IPS-18c (cell line): ENCODE measurements at regions not wholly inside any gene's neighbourhood (a gene's known extent, or its start where the extent isn't known, plus 50 kb on each side); places are given as distances from the start of the nearest gene placed in this dataset.
"Not testable (repeated sequence)": the region's sequence is repeated elsewhere in the genome, so short reads cannot be mapped to it uniquely, and the experiment has no call there.

Source experiments
- H3K4me3 ChIP-seq: 2 replicates; pipeline ENCODE4 v1.7.0; 2013; ENCODE audit warnings: low read depth, mild to moderate bottlenecking, low read length, moderate library complexity; ENCODE audit not compliant: insufficient read depth
- H3K9me3 ChIP-seq: one replicate; pipeline ENCODE4 v1.6.1; 2013; ENCODE audit warnings: mild to moderate bottlenecking, low read length, moderate library complexity; ENCODE audit not compliant: control insufficient read depth, insufficient read depth

DNA sequence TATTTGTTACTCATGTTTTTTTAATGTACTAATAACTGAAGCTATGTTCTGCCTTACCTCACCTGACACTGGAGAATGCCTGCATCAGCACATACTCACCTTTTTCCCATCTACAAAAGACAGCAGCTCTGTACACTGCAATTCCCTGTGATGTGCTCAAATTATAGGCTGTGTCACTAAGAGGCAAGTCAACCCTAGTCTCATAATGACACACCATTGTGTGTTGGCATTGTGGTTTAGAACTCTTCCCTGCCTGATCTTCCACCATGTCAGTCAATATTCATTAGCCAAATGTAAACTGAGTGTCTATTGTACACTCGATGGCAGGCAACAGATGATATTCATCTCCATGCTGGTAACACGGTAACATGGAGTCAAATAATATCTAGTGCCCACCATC is 332.1 kb upstream of the TCF4 start:
- Histone ChIP-seq H3K4me3 (no peak overlapping the region), H3K9me3 (no peaks in the 10 kb centered on the region)

- H3K4me3 ChIP-seq, result no peak overlapping the region
Measured at GRCh38 chr18:55918444-55918843, 330.5 kb upstream of the TCF4 start.

DNA sequence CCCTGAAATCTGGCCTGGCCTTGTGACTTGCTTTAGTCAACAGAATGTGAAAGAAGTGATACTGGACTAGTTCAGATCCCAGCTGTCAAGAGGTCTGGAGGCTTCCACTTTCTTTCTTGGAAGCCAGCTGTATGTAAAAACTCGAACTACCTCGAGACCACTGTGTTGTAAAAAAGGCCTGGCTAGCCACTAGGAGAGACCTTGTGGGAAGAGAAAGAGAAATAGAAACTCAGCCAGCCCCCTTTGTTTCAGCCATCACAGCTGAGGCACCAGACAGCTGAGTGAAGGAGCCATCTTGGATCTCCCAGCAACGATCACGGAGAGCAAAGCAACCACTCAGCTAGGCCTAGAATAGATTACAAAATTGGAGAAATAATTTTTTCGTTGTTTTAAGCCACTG is 324.9 kb upstream of the TCF4 start:
- H3K4me3 ChIP-seq, result no peak overlapping the region
- H3K9me3 ChIP-seq, result no peaks in the 10 kb centered on the region

More at GRCh38 chr18:55918444-55918843, 330.5 kb upstream of the TCF4 start:
- no peaks in the 10 kb centered on the region for H3K9me3 ChIP-seq

DNA sequence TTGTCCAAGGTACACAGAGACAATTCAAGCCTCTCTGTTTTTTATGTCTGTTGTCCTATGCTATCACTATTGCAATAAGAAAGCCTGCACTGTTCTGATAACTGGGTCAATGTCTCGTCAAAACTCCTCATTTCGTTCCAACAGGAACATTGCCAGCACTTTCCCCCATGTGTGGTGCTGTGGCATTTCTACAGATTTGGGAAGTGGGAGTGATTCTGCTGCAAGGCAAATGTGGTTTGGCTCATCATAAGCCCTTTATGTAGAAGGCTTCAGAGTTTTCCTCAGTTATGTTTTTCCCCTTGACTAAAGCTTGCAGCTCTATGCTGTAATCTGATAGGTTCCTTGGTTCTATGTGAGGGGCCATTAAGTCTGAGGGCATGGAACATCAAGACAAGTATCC is 324.1 kb upstream of the TCF4 start:
- Histone ChIP-seq H3K4me3 (no peak overlapping the region), H3K9me3 (no peaks in the 10 kb centered on the region)

GRCh38 chr18:55910296-55910695 is 322.3 kb upstream of the TCF4 start:
- no peaks in the 10 kb centered on the region for H3K9me3 ChIP-seq

GRCh38 chr18:55908901-55909366 is 320.9 kb upstream of the TCF4 start:
- Histone ChIP-seq H3K4me3 (no peak overlapping the region), H3K9me3 (no peaks in the 10 kb centered on the region)

More at GRCh38 chr18:55910296-55910695, 322.3 kb upstream of the TCF4 start:
- H3K4me3 ChIP-seq, result no peak overlapping the region

GRCh38 chr18:55907453-55908175 is 319.6 kb upstream of the TCF4 start:
- no peaks in the 10 kb centered on the region for H3K9me3 ChIP-seq
- no peak overlapping the region for H3K4me3 ChIP-seq

DNA sequence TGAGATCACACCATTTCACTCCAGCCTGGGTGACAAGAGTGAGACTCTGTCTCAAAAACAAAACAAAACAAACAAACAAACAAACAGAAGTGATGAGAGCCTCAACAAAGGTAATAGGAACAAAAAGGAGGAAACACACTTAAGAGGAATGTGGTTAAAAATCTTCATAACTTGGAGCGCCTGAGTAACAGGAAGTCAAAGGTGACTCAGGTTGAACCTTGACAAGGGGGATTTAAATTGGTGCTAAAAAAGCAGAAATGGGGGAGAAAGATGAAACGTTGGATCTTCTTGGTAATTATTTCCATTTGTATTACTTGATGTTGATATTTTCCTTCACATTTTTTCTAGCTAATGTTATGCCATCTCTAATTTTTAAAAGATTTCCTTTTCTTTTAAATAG is 318.5 kb upstream of the TCF4 start:
- H3K4me3 ChIP-seq, result no peak overlapping the region
- H3K9me3 ChIP-seq, result no peaks in the 10 kb centered on the region

GRCh38 chr18:55903911-55904310 is 315.9 kb upstream of the TCF4 start:
- H3K9me3 ChIP-seq, result no peaks in the 10 kb centered on the region
- H3K4me3 ChIP-seq, result no peak overlapping the region

DNA sequence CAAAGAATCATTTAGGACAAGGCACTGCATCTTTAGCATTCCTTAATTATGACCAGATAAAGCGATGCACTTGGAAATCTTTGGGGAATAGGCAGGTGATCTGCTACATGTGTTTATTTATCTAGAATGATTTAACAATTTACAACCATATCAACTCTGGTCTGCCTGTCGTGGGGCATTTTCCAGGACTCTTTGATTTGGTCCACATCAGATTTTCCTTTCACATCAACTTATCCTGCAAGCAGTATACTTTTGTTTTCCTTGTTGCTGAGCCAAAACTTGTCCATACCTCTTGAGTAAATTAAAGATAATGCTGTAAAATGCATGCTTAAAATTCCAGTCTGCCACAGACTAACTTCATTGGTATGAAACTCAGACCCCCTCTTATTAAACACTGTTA is 312.4 kb upstream of the TCF4 start:
- no peaks in the 10 kb centered on the region for H3K9me3 ChIP-seq
- no peak overlapping the region for H3K4me3 ChIP-seq

DNA sequence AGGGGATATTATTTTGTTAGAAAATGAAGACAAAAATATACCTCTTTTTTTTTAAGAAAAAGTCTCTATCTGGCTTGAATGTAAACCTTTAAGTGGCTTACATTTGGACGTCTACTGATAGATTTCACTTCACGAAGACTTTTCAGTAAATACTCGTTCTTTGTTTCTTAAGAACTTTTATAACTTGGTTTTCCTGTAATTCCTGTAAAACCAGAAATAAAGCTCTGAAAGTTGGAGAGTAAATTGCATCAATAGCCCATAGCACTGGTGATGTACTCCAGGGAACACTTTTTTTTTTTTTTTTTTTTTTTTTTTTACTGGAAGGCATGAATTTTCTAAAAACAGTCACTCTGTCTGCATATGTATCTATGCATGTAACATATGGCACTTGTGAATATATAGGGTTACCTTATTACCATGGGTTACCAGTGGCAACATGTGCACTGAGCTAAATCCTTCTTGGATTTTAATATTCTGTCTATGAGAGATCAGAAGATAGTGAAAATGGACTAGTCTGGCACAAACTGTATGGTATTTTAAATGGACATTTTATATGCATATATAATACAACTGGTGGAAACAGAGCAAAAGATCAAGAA is 309.2 kb upstream of the TCF4 start:
- no peaks in the 10 kb centered on the region for H3K9me3 ChIP-seq
- H3K4me3 ChIP-seq, result no peak overlapping the region

DNA sequence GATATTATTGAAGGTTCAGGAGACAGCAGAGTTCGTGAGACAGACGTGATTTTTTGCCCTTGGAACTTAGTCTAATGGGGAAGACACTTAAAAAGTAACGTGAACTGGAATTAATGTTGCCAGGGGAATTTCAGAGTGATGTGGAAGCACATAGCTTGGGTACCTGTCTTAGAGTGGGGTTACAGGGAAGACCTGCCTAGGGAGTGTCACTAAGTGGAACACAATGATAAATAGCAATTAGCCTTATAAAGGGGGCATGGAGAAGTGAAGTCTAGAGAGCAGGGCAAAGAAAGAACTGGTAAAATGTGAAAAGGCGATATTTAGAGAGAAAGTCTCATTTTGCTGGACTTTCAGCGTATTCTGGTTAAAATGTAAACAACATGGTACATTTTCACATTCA is 306.0 kb upstream of the TCF4 start:
- H3K4me3 ChIP-seq, result peak overlapping the region; percentile 26; the same call in 1 of the 2 replicates
- H3K9me3 ChIP-seq, result no peaks in the 10 kb centered on the region

DNA sequence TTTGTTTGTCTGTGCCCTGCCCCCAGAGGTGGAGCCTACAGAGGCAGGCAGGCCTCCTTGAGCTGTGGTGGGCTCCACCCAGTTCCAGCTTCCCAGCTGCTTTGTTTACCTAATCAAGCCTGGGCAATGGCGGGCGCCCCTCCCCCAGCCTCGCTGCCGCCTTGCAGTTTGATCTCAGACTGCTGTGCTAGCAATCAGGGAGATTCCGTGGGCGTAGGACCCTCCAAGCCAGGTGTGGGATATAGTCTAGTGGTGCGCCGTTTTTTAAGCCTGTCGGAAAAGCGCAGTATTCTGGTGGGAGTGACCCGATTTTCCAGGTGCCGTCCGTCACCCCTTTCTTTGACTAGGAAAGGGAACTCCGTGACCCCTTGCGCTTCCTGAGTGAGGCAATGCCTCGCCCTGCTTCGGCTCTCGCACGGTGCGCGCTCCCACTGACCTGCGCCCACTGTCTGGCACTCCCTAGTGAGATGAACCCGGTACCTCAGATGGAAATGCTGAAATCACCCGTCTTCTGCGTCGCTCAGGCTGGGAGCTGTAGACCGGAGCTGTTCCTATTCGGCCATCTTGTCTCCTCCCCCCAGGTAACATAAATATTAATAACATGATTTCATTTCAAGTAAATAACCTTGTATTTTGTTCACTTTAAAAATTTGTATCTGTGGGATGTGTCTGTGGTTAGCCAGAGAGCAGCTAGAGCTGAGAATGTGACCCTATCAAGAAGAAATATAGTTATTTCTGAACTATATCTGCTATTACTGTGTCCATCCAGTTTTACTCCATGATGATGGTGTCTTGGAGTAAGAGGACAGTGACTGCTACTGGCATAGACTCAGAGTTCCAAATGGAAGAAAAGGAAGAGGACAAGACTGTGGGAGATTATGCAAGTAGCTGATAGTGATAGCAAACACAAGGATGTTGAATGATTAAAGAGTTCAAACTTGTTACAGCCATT is 305.1 kb upstream of the TCF4 start:
- H3K9me3 ChIP-seq, H3K4me3 ChIP-seq: not testable (repeated sequence)

DNA sequence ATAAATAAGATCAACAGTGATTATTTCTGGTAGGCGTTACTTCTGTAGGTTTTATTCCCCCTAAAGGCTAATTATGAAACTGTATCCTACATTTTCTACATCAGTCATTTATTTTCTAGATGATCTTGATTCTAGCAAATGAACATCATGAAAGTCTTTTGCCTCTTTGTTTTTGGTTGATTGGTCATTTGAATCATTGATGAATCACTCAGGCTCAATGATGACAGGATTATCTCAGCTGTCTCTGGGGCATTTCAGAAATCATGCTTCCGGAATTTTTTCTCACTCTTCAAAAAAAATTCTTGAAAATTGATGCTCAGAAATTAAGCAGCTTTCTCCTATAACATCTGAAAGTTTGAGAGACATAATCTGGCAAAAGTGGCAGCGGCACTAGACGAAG is 298.9 kb upstream of the TCF4 start:
- no peak overlapping the region for H3K4me3 ChIP-seq
- H3K9me3 ChIP-seq, result no peaks in the 10 kb centered on the region

- H3K4me3 ChIP-seq, result no peak overlapping the region
- H3K9me3 ChIP-seq, result no peaks in the 10 kb centered on the region
Measured at GRCh38 chr18:55884498-55884897, 296.5 kb upstream of the TCF4 start.

GRCh38 chr18:55880617-55881016 is 292.6 kb upstream of the TCF4 start:
- H3K4me3 ChIP-seq, result no peak overlapping the region
- H3K9me3 ChIP-seq, result no peaks in the 10 kb centered on the region

- no peaks in the 10 kb centered on the region for H3K9me3 ChIP-seq
- no peak overlapping the region for H3K4me3 ChIP-seq
Measured at GRCh38 chr18:55879331-55879730, 291.3 kb upstream of the TCF4 start.

GRCh38 chr18:55878224-55878623 is 290.2 kb upstream of the TCF4 start:
- Histone ChIP-seq H3K4me3 (no peak overlapping the region), H3K9me3 (no peaks in the 10 kb centered on the region)
